ENCODE measurements at regions not wholly inside any gene's neighbourhood (a gene's known extent, or its start where the extent isn't known, plus 50 kb on each side); places are given as distances from the start of the nearest gene placed in this dataset.

DNA sequence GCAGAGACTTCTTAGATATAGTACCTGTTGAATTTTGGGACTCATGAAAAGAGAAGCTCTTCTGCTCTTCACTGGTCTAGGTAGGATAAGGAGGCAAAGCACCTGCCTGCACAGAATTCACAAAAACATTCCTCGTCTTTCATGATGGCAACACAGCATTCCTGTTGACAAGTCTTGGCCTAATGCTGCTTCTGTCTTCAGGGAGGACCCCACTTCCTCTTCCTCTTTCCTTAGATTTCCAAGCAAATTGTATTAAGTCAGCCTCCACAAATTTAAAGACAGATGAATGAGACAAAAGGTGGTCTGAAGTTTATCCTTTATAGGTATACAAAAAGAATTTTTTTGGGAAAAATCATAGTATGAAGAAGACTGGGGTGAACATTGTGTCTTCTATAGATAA is 64.9 kb downstream of the DNAJB9 start:
- no peak for DNase-seq
- TF ChIP-seq, protein P1, sequence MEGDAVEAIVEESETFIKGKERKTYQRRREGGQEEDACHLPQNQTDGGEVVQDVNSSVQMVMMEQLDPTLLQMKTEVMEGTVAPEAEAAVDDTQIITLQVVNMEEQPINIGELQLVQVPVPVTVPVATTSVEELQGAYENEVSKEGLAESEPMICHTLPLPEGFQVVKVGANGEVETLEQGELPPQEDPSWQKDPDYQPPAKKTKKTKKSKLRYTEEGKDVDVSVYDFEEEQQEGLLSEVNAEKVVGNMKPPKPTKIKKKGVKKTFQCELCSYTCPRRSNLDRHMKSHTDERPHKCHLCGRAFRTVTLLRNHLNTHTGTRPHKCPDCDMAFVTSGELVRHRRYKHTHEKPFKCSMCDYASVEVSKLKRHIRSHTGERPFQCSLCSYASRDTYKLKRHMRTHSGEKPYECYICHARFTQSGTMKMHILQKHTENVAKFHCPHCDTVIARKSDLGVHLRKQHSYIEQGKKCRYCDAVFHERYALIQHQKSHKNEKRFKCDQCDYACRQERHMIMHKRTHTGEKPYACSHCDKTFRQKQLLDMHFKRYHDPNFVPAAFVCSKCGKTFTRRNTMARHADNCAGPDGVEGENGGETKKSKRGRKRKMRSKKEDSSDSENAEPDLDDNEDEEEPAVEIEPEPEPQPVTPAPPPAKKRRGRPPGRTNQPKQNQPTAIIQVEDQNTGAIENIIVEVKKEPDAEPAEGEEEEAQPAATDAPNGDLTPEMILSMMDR (IDR thresholded peaks at IDR 0.05) = no peak
- Histone ChIP-seq H3K36me3 (ENCODE audit: insufficient read depth in 1 of 2, low read depth in 1 of 2) (no peaks in the 10 kb centered on the region), H3K27ac (no peak overlapping the region), H3K4me3 (no peak overlapping the region), H3K4me1 (no peaks in the 10 kb centered on the region), H3K9me3 (no peaks in the 10 kb centered on the region), H3K27me3 (ENCODE audit: insufficient read depth in 3 of 3, low read length in 2 of 3) (no peaks in the 10 kb centered on the region)
- no peak for ATAC-seq
- intact Hi-C loops (cut with DNase I) = no loop called here
- WGBS, 3 donors = 84 to 96% (median 86%) methylated on average over 1 of the region's 1 CpG

DNA sequence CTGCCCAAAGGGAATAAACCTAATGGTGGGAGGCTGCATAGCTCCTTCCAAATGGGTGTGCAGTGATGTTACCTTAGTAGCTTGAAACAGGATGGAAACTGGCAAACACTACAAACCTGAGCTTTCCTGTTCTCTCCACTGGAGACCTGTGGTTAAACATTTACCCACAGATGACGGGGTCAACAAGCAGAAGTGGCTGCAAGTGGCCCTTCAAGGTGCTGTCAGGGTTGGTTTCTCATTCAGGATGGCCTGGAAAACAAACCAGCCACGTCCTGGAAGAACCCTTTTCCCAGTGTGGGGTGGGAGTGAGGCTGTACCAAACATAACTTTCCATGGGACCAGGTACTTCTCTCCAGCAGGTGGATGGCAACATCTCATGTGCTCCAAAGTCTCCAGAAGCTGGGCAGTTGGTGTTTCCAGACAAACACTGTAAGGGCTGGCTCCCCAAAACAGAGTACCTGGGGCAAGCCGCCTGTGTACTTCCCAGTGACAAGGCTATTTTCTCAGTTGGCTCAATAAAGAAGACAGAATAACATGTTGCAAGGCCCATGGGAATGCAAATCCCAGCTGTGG is 67.5 kb downstream of the DNAJB9 start:
- intact Hi-C loops (cut with DNase I) = no loop called here
- Histone ChIP-seq H3K4me3 (no peak overlapping the region), H3K27me3 (ENCODE audit: insufficient read depth in 3 of 3, low read length in 2 of 3) (no peaks in the 10 kb centered on the region), H3K27ac (no peak overlapping the region), H3K36me3 (ENCODE audit: insufficient read depth in 1 of 2, low read depth in 1 of 2) (no peaks in the 10 kb centered on the region), H3K4me1 (no peaks in the 10 kb centered on the region), H3K9me3 (no peaks in the 10 kb centered on the region)
- WGBS, 3 donors = 65 to 77% (median 66%) methylated on average over 3 of the region's 3 CpGs
- DNase-seq (no peak), ATAC-seq (no peak)
- TF ChIP-seq, protein P1 (IDR thresholded peaks at IDR 0.05) = no peak

DNA sequence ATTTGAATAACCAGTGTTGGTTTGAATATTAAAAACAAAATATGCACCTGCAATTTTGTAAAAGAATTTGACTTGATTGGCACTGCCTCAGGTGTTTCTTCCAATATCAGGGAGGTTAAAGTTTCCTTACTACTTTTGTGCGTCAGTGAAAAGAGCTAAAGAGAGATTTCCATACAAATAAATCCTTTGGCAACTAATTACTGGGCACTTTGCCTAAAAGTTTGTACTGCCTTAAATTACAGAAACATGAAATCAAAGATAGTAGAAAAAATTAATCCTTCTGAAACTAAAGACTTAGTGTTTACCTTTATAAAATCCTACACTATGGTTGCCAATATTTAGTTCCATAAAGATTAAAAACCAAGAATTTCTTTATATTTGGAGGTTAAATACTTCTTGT is 72.5 kb downstream of the DNAJB9 start:
- no peaks in the 10 kb centered on the region for H3K9me3 ChIP-seq
- no peaks in the 10 kb centered on the region for H3K4me1 ChIP-seq
- no peak for DNase-seq
- no peak overlapping the region for H3K4me3 ChIP-seq
- no peaks in the 10 kb centered on the region for H3K36me3 ChIP-seq (ENCODE audit: insufficient read depth in 1 of 2, low read depth in 1 of 2)
- no peaks in the 10 kb centered on the region for H3K27me3 ChIP-seq (ENCODE audit: insufficient read depth in 3 of 3, low read length in 2 of 3)
- 27 to 39% (median 28%) methylated on average over 1 of the region's 1 CpG for WGBS, 3 donors
- TF ChIP-seq, protein P1 (IDR thresholded peaks at IDR 0.05) = no peak
- H3K27ac ChIP-seq = no peak overlapping the region
- ATAC-seq = no peak
- intact Hi-C loops (cut with DNase I) = no loop called here

DNA sequence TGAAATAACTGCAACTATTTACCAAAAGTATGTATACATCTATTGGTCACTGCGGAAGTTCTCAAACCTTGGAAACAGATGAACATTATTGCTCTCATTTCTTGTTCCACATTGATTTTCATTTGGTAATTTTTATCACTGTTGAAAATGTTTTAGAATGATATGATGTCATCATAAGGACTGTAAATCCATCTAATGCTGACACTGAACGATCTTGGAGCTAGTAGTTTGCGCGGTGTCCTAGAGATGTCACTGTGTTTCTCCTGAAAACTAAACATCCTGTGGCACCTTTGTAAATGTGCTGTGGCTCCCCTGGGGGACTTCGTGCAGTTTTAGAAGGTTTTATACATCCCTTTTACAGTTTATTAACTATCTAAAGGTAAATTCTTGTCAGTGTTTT is 73.5 kb downstream of the DNAJB9 start:
- TF ChIP-seq, protein P1 (IDR thresholded peaks at IDR 0.05) = no peak
- Histone ChIP-seq H3K4me3 (no peak overlapping the region), H3K9me3 (no peaks in the 10 kb centered on the region), H3K27me3 (ENCODE audit: insufficient read depth in 3 of 3, low read length in 2 of 3) (no peaks in the 10 kb centered on the region), H3K27ac (no peak overlapping the region), H3K36me3 (ENCODE audit: insufficient read depth in 1 of 2, low read depth in 1 of 2) (no peaks in the 10 kb centered on the region), H3K4me1 (no peaks in the 10 kb centered on the region)
- no peak for DNase-seq
- intact Hi-C loops (cut with DNase I) = no loop called here
- 76 to 84% (median 83%) methylated on average over 5 of the region's 5 CpGs for WGBS, 3 donors
- no peak for ATAC-seq

DNA sequence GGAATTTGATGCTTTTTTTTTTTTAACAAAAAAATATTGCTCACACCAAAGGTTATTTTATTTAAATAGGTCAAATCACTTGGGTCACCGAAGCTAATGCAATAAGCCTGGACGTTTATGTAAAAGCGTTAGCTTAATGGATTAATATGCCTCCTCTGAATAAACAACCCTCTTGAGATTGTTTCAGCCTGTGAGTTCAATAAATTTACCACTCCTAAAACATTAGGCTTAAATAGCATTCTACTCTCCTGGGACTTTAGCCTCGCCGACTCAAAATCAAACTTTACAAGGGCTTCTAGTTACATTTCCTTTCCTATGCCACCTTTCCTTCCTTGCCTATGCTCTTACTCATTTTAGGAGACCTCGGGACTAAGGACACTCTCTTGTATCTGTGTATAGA is 79.3 kb downstream of the DNAJB9 start:
- ATAC-seq = no peak
- intact Hi-C loops (cut with DNase I) = no loop called here
- no peak for DNase-seq
- H3K4me3 ChIP-seq = no peak overlapping the region
- H3K4me1 ChIP-seq = no peaks in the 10 kb centered on the region
- H3K27me3 ChIP-seq (ENCODE audit: insufficient read depth in 3 of 3, low read length in 2 of 3) = no peaks in the 10 kb centered on the region
- WGBS, 3 donors = 32 to 45% (median 35%) methylated on average over 6 of the region's 6 CpGs
- H3K27ac ChIP-seq = no peak overlapping the region
- H3K9me3 ChIP-seq = no peaks in the 10 kb centered on the region
- no peaks in the 10 kb centered on the region for H3K36me3 ChIP-seq (ENCODE audit: insufficient read depth in 1 of 2, low read depth in 1 of 2)
- TF ChIP-seq, protein P1 (IDR thresholded peaks at IDR 0.05) = no peak
